RWPE1 (cell line): ENCODE measurements at regions not wholly inside any gene's neighbourhood (a gene's known extent, or its start where the extent isn't known, plus 50 kb on each side); places are given as distances from the start of the nearest gene placed in this dataset.

ENCODE experiments used
- CTCF ChIA-PET: fragments of 350-600 bp; sonication (Branson Sonifier 250); formaldehyde crosslinking; extraction: SDS; loops from one replicate; lab custom pipeline; 2021; lab: Yijun Ruan, JAX
- POLR2A ChIA-PET: fragments of 400-600 bp; formaldehyde crosslinking; extraction: SDS; loops from one replicate; lab custom pipeline; 2020; ENCODE audit warnings: antibody characterized with exemption; ENCODE audit not compliant: low non-redundant PET; lab: Yijun Ruan, JAX
- DNase-seq: peaks from one replicate; pipeline ENCODE4 v3.0.0; 2012; ENCODE audit warnings: low spot score
- H3K27ac ChIP-seq: fragments of 450-650 bp; 2 replicates; pipeline ENCODE4 v1.5.1; 2017
- TF ChIP-seq, protein P1 (sequence below): fragments of 450-650 bp; conservative IDR thresholded peaks from 2 replicates; pipeline ENCODE4 v1.5.1; 2017; ENCODE audit warnings: low read depth, mild to moderate bottlenecking

DNA sequence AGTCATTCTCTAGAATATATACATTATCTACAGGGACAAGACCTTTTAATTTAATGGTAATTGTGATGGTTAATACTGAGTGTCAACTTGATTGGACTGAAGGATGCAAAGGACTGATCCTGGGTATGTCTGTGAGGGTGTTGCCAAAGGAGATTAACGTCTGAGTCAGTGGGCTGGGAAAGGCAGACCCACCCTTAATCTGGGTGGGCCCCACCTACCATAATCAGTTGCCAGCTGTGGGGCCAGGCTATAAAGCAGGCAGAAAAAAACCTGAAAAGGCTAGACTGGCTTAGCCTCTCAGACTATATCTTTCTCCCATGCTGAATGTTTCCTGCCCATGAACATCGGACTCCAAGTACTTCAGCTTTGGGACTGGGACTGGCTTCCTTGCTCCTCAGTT, 112.2 kb upstream of the SMC2 start:
- no peak overlapping the region for H3K27ac ChIP-seq
- TF ChIP-seq, protein P1, sequence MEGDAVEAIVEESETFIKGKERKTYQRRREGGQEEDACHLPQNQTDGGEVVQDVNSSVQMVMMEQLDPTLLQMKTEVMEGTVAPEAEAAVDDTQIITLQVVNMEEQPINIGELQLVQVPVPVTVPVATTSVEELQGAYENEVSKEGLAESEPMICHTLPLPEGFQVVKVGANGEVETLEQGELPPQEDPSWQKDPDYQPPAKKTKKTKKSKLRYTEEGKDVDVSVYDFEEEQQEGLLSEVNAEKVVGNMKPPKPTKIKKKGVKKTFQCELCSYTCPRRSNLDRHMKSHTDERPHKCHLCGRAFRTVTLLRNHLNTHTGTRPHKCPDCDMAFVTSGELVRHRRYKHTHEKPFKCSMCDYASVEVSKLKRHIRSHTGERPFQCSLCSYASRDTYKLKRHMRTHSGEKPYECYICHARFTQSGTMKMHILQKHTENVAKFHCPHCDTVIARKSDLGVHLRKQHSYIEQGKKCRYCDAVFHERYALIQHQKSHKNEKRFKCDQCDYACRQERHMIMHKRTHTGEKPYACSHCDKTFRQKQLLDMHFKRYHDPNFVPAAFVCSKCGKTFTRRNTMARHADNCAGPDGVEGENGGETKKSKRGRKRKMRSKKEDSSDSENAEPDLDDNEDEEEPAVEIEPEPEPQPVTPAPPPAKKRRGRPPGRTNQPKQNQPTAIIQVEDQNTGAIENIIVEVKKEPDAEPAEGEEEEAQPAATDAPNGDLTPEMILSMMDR = no peak
- ChIA-PET CTCF (no interaction called here), POLR2A (no interaction called here)
- DNase-seq = no peak

- TF ChIP-seq, protein P1 = no peak
- ChIA-PET CTCF (interaction anchor here (0.6 kb wide), 1 partner anchor 487 kb away, joined by 4 read pairs; no protein-coding TSS in a partner anchor), POLR2A (no interaction called here)
- DNase-seq = no peak
- no peak overlapping the region for H3K27ac ChIP-seq
Measured at GRCh38 chr9:103985077-103985476, 109.0 kb upstream of the SMC2 start.

GRCh38 chr9:103988821-103989220, 105.3 kb upstream of the SMC2 start:
- TF ChIP-seq, protein P1 = no peak
- no peak overlapping the region for H3K27ac ChIP-seq
- CTCF ChIA-PET = no interaction called here
- DNase-seq = no peak
- POLR2A ChIA-PET = no interaction called here

DNA sequence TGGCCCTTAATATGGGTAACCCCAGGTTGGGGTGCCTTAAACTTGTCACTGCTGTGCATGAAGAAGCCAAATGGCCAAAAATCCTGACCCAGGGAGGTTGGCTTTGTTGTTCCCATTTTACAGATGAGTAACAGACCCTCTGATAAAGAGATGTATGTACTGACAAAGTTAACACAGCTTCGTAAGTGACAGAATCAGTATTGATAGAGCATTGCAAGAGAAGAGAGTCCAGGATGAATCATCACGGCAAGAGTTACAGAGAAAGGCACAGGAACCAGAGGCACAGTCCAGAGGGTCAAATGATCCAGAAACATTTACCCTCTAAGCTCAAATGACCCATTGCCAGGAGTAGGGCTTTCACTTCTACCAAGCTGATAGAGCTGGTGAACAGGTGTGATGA, 103.8 kb upstream of the SMC2 start:
- ChIA-PET POLR2A (no interaction called here), CTCF (no interaction called here)
- no peak overlapping the region for H3K27ac ChIP-seq
- TF ChIP-seq, protein P1 = no peak
- DNase-seq = no peak

DNA sequence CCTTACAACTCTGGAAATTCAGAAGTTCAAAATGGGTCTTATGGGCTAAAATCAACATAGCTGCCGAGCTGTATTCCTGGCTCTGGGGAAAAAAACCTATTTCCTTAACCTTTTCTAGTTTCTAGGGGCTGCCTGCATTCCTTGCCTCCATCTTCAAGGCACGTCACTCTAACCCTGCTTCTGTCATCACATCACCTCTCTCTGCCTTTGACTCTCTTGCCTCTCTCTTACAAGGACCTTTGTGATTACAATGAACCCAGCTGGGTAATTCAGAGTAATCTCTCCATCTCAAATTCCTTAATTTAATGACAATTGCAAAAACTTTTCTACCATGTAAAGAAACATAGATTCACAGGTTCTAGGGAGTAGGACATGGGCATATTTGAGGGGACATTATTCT, 103.1 kb upstream of the SMC2 start:
- no peak overlapping the region for H3K27ac ChIP-seq
- CTCF ChIA-PET = no interaction called here
- POLR2A ChIA-PET = no interaction called here
- DNase-seq = no peak
- TF ChIP-seq, protein P1 = no peak

DNA sequence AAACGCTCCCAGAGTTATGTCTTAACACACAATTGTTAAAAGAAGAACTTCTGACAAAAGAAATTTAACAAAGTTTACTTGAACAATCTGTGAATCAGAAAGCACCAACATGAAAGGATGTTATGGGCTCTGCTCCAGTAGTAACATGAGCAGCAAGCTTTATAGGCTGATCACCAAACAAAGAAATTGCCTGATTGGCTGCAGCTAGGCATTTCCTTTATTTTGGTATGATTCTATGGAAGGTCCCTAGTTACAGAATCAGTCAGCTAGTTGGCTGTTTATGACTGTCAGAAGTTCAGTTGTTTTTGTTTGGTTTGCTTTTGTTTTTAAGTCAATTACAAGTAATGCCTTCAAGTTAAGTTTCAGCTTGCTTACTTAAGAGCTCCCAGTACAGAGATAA, 102.4 kb upstream of the SMC2 start:
- ChIA-PET CTCF (no interaction called here), POLR2A (no interaction called here)
- TF ChIP-seq, protein P1 = no peak
- no peak for DNase-seq
- H3K27ac ChIP-seq = no peak overlapping the region
